HUES48 (cell line): ENCODE measurements at regions not wholly inside any gene's neighbourhood (a gene's known extent, or its start where the extent isn't known, plus 50 kb on each side); places are given as distances from the start of the nearest gene placed in this dataset.
"Not testable (repeated sequence)": the region's sequence is repeated elsewhere in the genome, so short reads cannot be mapped to it uniquely, and the experiment has no call there.

Source experiments
- H3K27ac ChIP-seq: one replicate; pipeline ENCODE4 v1.7.0; 2013; ENCODE audit warnings: low read depth, low read length, inconsistent platforms
- H3K27me3 ChIP-seq: 2 replicates; pipeline ENCODE4 v1.6.1; 2013; ENCODE audit warnings: mild to moderate bottlenecking, low read length; ENCODE audit not compliant: control insufficient read depth, insufficient read depth
- H3K36me3 ChIP-seq: 2 replicates; pipeline ENCODE4 v1.6.1; 2013; ENCODE audit warnings: low read length; ENCODE audit not compliant: control insufficient read depth, insufficient read depth
- H3K4me1 ChIP-seq: 2 replicates; pipeline ENCODE4 v1.6.1; 2013; ENCODE audit warnings: mild to moderate bottlenecking, low read length; ENCODE audit not compliant: control insufficient read depth, insufficient read depth
- H3K4me3 ChIP-seq: 2 replicates; pipeline ENCODE4 v1.5.1; 2013; ENCODE audit warnings: mild to moderate bottlenecking, low read depth, low read length
- H3K9ac ChIP-seq: 2 replicates; pipeline ENCODE4 v1.6.1; 2013; ENCODE audit warnings: mild to moderate bottlenecking, low read depth, low read length, moderate library complexity
- H3K9me3 ChIP-seq: 2 replicates; pipeline ENCODE4 v1.6.1; 2013; ENCODE audit warnings: low read length; ENCODE audit not compliant: control insufficient read depth, insufficient read depth

DNA sequence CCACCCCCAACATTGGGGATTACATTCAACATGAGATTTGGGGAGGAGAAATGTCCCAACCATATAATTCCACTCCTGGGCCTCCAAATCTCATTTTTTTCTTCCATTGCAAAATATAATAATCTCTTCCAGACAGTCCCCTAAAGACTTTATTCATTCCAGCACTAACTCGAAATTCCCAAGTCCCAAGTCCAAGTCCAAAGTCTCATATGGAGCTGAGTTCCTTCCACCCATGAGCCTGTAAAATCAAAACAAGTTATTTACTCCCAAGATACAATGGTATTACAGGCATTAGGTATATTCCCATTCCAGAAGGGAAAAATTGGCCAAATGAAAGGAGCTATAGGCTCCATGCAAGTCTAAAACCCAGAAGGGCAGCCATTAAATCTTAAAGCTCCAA is 56.7 kb downstream of the P2RY1 start:
- Histone ChIP-seq H3K4me1 (no peaks in the 10 kb centered on the region), H3K36me3 (no peaks in the 10 kb centered on the region), H3K27ac (no peak overlapping the region), H3K9ac (no peak overlapping the region), H3K4me3 (no peak overlapping the region), H3K27me3 (no peaks in the 10 kb centered on the region), H3K9me3 (no peaks in the 10 kb centered on the region)

DNA sequence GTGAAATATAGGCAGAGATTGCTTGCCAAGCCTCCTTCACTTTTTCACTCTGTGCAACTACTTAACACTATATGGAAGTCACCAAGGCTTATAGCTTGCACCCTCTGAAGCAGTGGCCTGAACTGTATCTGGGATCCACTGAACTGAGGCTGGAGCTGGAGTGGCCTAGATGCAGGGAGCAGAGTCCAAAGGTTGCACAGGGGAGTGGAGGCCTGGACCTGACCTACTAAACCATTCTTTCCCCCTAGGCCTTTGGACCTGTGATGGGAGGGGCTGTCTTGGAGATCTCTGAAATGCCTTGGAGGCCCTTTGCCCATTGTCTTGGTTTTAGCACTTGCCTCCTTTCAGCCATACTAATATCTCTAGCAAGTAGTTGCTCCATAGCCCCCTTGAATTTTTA is 57.5 kb downstream of the P2RY1 start:
- Histone ChIP-seq H3K9me3 (no peaks in the 10 kb centered on the region), H3K27me3 (no peaks in the 10 kb centered on the region), H3K4me3 (no peak overlapping the region), H3K9ac (no peak overlapping the region), H3K36me3 (no peaks in the 10 kb centered on the region), H3K4me1 (no peaks in the 10 kb centered on the region), H3K27ac (no peak overlapping the region)

DNA sequence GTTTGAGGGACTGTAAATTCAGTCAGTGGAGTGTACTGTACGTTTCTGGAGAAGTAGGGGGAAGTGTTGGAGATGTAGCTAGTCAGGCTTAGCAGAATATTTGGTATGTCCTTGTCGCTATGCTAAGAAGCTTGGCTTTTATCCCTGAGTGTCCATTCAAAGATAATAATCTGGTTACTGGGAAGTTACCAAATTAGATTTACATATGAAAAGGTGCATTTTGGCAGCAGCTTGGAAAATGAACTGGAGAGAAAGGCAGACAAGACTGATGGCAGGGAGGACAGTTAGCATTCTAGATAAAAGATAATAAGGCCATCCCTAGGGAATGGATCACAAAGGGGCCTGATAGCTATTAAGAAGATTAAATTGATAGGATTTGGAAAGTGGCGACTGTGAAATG is 58.7 kb downstream of the P2RY1 start:
- no peak overlapping the region for H3K27ac ChIP-seq
- H3K9ac ChIP-seq, result no peak overlapping the region

DNA sequence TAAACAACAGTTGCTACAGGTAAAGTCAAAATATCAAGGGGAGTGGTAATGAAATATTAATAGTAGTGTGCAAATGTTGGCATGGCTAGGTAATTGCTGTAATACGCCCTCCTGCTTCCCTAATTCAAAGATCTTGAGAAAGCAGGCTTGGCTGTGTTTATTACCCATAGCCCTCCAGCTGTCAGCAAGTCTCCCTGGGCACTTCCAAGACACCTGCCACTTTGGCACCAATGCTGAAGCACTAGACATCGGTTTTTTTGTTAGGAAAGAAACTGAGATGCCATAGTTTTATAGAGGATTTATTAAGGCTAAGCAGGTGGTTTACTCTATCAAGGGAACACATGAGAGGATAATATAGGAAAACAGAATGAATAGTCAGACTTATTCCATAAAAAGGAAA is 64.4 kb downstream of the P2RY1 start:
- Histone ChIP-seq H3K27me3 (no peaks in the 10 kb centered on the region), H3K36me3 (no peaks in the 10 kb centered on the region), H3K9ac (no peak overlapping the region), H3K4me1 (no peaks in the 10 kb centered on the region), H3K4me3 (no peak overlapping the region), H3K9me3 (no peaks in the 10 kb centered on the region), H3K27ac (no peak overlapping the region)

More for the DNA sequence above, 58.7 kb downstream of the P2RY1 start:
- Histone ChIP-seq H3K9me3 (no peaks in the 10 kb centered on the region), H3K36me3 (no peaks in the 10 kb centered on the region), H3K27me3 (no peaks in the 10 kb centered on the region), H3K4me3 (no peak overlapping the region), H3K4me1 (no peaks in the 10 kb centered on the region)

DNA sequence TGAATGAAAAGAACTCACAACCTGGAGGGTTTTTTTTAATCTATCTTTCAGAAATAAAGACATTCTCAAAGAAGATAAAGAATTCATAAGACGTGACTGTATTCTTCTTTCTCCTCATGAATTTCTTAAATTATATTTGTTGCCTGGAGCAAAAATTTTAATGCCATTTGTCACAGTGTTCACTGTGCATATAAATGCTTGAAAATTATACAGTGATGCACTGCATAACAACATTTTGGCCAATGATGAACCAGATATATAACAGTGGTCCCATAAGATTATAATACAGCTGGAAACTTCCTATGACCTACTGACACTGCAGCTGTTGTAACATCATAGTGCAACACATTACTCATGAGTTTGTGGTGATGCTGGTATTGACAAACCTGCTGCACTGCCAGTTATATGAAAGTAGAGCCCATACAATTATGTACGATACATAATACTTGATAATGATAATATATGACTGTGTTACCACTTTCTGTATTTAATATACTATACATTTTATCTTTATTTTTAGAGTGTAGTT is 67.3 kb downstream of the P2RY1 start:
- H3K4me3 ChIP-seq, result no peak overlapping the region
- H3K9ac ChIP-seq, result no peak overlapping the region
- H3K4me1 ChIP-seq, result no peaks in the 10 kb centered on the region
- H3K27me3 ChIP-seq, result no peaks in the 10 kb centered on the region
- no peaks in the 10 kb centered on the region for H3K36me3 ChIP-seq
- H3K27ac ChIP-seq, result no peak overlapping the region
- no peaks in the 10 kb centered on the region for H3K9me3 ChIP-seq

DNA sequence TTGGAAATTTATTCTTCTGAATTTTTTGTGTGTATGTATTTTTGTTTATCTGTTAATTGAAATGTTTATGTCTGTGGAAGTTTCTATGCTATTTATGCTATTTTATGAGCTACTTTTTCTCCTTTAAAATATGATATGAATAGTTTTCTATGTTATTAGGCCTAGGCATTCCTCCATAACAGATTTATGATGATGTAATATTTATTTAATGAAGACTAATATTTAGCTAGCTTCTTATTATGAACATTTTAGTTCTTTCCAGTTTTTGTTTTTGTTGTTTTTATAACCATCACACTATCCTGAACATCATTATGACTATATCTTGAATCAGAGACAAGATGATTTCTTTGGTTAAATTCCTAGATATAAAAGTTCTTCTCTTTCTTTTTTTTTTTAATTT is 70.7 kb downstream of the P2RY1 start:
- H3K27me3 ChIP-seq, result no peaks in the 10 kb centered on the region
- no peaks in the 10 kb centered on the region for H3K36me3 ChIP-seq
- no peak overlapping the region for H3K27ac ChIP-seq
- no peaks in the 10 kb centered on the region for H3K9me3 ChIP-seq
- H3K9ac ChIP-seq, result no peak overlapping the region
- H3K4me1 ChIP-seq, result no peaks in the 10 kb centered on the region
- H3K4me3 ChIP-seq, result no peak overlapping the region

DNA sequence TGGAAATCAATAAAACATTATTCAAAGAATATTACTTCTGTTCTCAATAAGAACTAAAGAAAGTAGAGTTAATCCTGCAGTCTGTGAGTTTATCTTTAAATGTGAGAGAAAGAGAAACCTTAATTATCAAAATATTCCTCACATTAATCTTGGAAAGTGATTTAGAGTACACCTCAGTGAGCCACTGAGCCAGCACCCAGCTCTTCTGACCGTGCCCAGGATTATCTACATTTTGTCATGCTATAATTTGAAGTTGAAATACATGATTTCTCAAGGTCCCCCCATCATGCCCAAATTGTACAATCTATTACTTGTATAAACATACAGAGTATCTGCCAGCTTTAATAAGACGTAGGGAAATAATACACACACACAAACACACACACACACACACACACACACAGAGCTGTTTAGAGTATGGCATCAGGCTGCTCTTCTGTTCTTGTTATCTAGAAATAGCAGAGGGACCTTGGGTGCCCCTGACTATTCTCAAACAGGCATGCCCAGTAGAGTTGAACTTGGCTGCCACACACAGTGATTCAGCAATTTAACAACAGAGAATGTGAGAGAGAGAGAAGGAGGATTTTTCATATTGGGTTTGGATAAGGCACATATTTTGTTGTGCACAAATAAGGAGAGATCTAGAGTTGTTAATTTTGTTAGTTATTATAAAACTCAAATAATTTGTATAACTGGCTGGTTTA is 74.4 kb downstream of the P2RY1 start:
- no peak overlapping the region for H3K27ac ChIP-seq
- no peaks in the 10 kb centered on the region for H3K36me3 ChIP-seq
- H3K27me3 ChIP-seq, result no peaks in the 10 kb centered on the region
- H3K9ac ChIP-seq, result no peak overlapping the region
- no peaks in the 10 kb centered on the region for H3K4me1 ChIP-seq
- no peaks in the 10 kb centered on the region for H3K9me3 ChIP-seq
- no peak overlapping the region for H3K4me3 ChIP-seq

DNA sequence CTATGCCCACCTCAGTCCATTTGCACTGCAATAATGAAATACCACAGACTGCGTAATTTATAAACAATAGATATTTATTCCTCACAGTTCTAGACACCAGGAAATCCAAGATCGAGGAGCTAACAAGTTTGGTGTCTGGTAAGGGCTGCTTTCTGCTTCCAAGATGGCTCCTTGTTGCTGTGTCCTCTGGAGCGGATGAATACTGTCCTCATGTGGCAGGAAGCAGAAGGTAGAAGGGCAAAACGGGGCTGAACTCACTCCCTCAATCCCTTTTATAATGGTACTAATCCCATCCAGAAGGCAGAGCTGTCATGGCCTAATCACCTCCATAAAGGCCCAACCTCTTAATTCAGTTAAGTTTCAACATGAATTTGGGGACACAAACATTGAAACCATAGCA is 75.3 kb downstream of the P2RY1 start:
- no peak overlapping the region for H3K27ac ChIP-seq

DNA sequence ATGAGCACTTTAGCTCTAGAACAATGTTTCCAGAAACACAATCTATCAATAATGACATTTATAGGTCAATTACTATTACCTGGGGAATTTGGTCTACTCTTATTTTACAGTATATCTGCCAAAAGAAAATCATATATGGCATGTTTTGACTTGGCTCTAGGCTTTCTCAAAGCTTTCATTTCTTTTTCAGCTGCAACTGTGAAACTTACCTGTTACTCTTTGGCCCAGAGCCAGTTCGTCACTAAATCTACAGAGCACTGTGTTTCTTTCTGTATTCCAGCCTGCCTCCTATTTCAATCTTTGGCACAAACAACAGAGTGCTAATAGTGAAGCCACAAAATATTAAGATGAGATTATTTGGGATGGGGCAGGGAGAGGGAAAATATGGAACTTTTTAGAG is 76.0 kb downstream of the P2RY1 start:
- Histone ChIP-seq H3K36me3 (no peaks in the 10 kb centered on the region), H3K9me3 (no peaks in the 10 kb centered on the region), H3K27me3 (no peaks in the 10 kb centered on the region), H3K27ac (no peak overlapping the region), H3K4me3 (no peak overlapping the region), H3K9ac (no peak overlapping the region), H3K4me1 (no peaks in the 10 kb centered on the region)

More for the DNA sequence above, 75.3 kb downstream of the P2RY1 start:
- Histone ChIP-seq H3K9ac (no peak overlapping the region), H3K27me3 (no peaks in the 10 kb centered on the region), H3K36me3 (no peaks in the 10 kb centered on the region), H3K4me3 (no peak overlapping the region), H3K9me3 (no peaks in the 10 kb centered on the region), H3K4me1 (no peaks in the 10 kb centered on the region)

DNA sequence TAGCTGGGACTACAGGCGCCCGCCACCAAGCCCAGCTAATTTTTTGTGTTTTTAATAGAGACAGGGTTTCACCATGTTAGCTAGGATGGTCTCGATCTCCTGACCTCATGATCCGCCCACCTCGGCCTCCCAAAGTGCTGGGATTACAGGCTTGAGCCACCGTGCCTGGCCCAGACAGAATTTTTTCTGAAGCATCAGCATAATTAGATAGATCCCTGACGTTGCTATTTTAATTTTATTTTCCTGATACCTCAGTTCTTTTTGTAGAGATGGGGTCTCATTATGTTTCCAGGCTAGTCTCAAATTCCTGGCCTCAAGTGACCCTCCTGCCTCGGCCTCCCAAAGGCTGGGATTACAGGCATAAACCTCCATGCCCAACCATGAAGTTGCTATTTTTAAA is 79.8 kb downstream of the P2RY1 start:
- not testable (repeated sequence) for H3K4me3 ChIP-seq, H3K9ac ChIP-seq, H3K9me3 ChIP-seq, H3K27ac ChIP-seq, H3K36me3 ChIP-seq, H3K27me3 ChIP-seq, H3K4me1 ChIP-seq

DNA sequence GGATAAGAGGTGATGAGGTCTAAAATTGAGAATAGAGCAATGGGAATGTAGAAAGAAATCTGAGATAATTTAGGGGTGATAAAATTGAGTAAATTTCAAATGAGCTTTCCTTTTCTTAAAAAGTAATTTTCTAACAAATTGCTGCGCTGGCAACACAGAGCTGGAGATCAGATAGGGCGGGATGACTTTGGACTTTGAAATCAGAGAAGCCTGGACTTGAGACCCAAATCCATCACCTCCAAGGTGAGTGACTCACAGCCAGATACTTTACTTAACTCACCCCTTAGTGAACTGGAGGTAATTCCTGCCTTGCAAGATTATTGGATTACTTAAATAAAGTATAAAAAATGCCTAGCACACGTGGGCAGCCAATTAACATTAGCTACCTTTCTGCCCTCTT is 80.8 kb downstream of the P2RY1 start:
- H3K27me3 ChIP-seq, result no peaks in the 10 kb centered on the region
- no peaks in the 10 kb centered on the region for H3K9me3 ChIP-seq

More for the DNA sequence above, 80.8 kb downstream of the P2RY1 start:
- no peaks in the 10 kb centered on the region for H3K4me1 ChIP-seq
- H3K36me3 ChIP-seq, result no peaks in the 10 kb centered on the region
- no peak overlapping the region for H3K4me3 ChIP-seq
- no peak overlapping the region for H3K27ac ChIP-seq
- H3K9ac ChIP-seq, result no peak overlapping the region
